ENCODE measurements at regions not wholly inside any gene's neighbourhood (a gene's known extent, or its start where the extent isn't known, plus 50 kb on each side); places are given as distances from the start of the nearest gene placed in this dataset.

DNA sequence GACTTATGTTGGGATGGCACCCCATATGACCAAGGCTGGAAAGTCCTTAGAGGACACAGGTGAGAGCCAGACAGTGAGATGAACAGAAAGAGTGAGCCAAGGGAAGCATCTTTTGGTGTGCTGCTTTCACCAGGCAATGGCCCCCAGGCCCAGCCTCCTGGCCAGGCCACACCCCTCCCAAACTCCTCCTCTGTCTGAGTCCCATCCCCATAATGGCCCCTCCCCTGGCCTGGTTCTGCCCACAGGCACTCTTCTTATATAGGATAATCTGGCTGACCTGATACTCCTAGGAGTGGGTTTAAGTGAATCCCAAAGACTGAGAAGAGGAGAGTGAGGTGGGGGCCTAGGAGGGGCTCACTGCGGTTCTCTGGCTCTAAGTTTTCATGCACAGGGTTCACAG is 252.5 kb downstream of the RPS24 start:
- Histone ChIP-seq H3K4me3 (ENCODE audit: low read depth in 1 of 3, low read length in 3 of 3) (no peak overlapping the region), H3K4me1 (ENCODE audit: control insufficient read depth in 3 of 3, insufficient read depth in 2 of 3, low read depth in 1 of 3, low read length in 2 of 3) (no peaks in the 10 kb centered on the region), H3K9me3 (ENCODE audit: control insufficient read depth in 2 of 2, insufficient read depth in 1 of 2, low read depth in 1 of 2, low read length in 1 of 2) (no peaks in the 10 kb centered on the region), H3K36me3 (ENCODE audit: control insufficient read depth in 3 of 3, insufficient read depth in 2 of 3, low read depth in 1 of 3, low read length in 3 of 3) (no peaks in the 10 kb centered on the region), H3K27ac (ENCODE audit: low read depth in 1 of 3, low read length in 2 of 3) (no peak overlapping the region), H3K27me3 (ENCODE audit: control insufficient read depth in 3 of 3, insufficient read depth in 3 of 3, low read length in 3 of 3) (peaks cover 0 to 3% (median 0%) of the 10 kb centered on the region in 3 donors)
- 48 to 78% (median 59%) methylated on average over 1 of the region's 1 CpG for WGBS, 3 donors
- FAIRE-seq: no peak
- DNase-seq: no peak

DNA sequence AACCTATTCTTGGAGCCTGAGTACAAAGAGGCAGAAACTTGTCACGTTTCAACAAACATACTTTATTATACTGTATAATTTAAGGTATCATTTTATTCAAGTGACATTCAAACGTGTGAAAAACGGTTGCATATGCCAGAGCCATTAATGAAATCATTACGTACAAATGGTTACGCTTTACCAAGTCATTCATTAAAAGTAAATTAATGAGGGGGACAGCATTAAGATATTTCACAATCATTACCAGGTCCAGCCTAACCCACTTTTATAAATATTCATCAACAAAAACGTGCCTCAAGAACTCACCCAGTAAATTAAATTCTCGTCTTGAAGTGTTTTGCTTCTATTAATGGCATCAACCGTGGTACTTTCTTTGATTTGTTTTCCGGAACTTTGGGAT is 253.0 kb downstream of the RPS24 start:
- WGBS, 3 donors: 78 to 85% (median 78%) methylated on average over 9 of the region's 9 CpGs

GRCh38 chr10:78287618-78288017 is 254.0 kb downstream of the RPS24 start:
- FAIRE-seq (no peak), DNase-seq (no peak)
- no peaks in the 10 kb centered on the region for H3K36me3 ChIP-seq (ENCODE audit: control insufficient read depth in 3 of 3, insufficient read depth in 2 of 3, low read depth in 1 of 3, low read length in 3 of 3)
- 68 to 96% (median 75%) methylated on average over 1 of the region's 1 CpG for WGBS, 3 donors
- no peaks in the 10 kb centered on the region for H3K4me1 ChIP-seq (ENCODE audit: control insufficient read depth in 3 of 3, insufficient read depth in 2 of 3, low read depth in 1 of 3, low read length in 2 of 3)
- no peak overlapping the region for H3K4me3 ChIP-seq (ENCODE audit: low read depth in 1 of 3, low read length in 3 of 3)
- no peak overlapping the region for H3K27ac ChIP-seq (ENCODE audit: low read depth in 1 of 3, low read length in 2 of 3)
- H3K27me3 ChIP-seq (ENCODE audit: control insufficient read depth in 3 of 3, insufficient read depth in 3 of 3, low read length in 3 of 3): peaks cover 0 to 3% (median 0%) of the 10 kb centered on the region in 3 donors
- H3K9me3 ChIP-seq (ENCODE audit: control insufficient read depth in 2 of 2, insufficient read depth in 1 of 2, low read depth in 1 of 2, low read length in 1 of 2): no peaks in the 10 kb centered on the region

More for the DNA sequence above, 253.0 kb downstream of the RPS24 start:
- Histone ChIP-seq H3K9me3 (ENCODE audit: control insufficient read depth in 2 of 2, insufficient read depth in 1 of 2, low read depth in 1 of 2, low read length in 1 of 2) (no peaks in the 10 kb centered on the region), H3K4me1 (ENCODE audit: control insufficient read depth in 3 of 3, insufficient read depth in 2 of 3, low read depth in 1 of 3, low read length in 2 of 3) (no peaks in the 10 kb centered on the region), H3K36me3 (ENCODE audit: control insufficient read depth in 3 of 3, insufficient read depth in 2 of 3, low read depth in 1 of 3, low read length in 3 of 3) (no peaks in the 10 kb centered on the region), H3K4me3 (ENCODE audit: low read depth in 1 of 3, low read length in 3 of 3) (no peak overlapping the region), H3K27ac (ENCODE audit: low read depth in 1 of 3, low read length in 2 of 3) (no peak overlapping the region), H3K27me3 (ENCODE audit: control insufficient read depth in 3 of 3, insufficient read depth in 3 of 3, low read length in 3 of 3) (peaks cover 0 to 3% (median 0%) of the 10 kb centered on the region in 3 donors)
- FAIRE-seq: no peak
- DNase-seq: no peak

DNA sequence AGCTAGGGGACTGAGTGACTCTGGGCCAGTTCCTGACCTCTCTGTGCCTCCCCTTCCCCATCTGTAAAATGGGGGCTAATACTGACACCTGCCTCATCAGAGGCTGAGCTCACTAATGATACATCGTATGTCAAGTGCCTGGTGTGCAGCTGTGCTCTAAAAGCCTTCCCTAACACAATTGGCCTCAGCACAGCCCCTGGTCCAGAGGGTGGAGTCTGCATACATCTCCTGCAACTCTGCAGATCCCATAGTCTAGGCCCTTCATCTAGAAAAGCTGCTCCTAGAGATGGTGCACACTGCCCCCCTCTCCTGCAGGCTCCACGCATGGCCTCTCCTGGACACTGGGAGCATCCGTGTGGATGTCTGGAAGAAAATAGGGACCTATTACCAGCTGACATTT is 255.0 kb downstream of the RPS24 start:
- FAIRE-seq: no peak
- H3K4me3 ChIP-seq (ENCODE audit: low read depth in 1 of 3, low read length in 3 of 3): no peak overlapping the region
- WGBS, 3 donors: 68 to 84% (median 81%) methylated on average over 3 of the region's 3 CpGs

DNA sequence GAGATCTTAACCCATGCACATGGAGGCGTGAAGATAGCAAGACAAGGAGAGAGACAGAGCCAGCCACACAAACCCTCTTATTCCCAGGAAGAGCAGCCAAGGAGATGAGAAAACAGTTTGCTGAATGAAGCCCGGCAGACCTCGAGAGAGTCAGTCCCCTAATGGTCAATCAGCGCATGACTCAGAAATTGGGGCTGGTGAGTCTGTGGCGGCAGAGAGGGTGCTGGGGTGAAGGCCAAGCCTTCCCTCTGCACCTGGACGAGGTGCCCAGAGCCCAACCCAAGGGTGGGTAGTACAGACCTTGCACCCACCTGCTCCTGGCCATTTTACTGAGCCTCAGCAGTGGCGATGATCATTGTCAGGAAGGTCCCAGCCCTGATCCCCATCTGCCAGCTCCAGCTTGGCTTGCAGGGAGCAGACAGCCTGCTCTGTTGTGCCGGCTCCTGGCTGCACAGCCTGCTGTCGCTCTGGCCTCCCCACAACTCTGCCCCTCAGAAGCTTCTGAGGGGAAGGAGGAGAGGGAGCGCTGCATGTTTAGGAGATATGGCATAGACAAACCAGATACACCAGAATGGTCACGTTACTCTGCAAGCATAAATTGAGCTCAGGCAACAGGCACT is 256.6 kb downstream of the RPS24 start:
- WGBS, 3 donors: 54 to 71% (median 66%) methylated on average over 11 of the region's 11 CpGs
- no peak for DNase-seq
- Histone ChIP-seq H3K4me1 (ENCODE audit: control insufficient read depth in 3 of 3, insufficient read depth in 2 of 3, low read depth in 1 of 3, low read length in 2 of 3) (no peaks in the 10 kb centered on the region), H3K9me3 (ENCODE audit: control insufficient read depth in 2 of 2, insufficient read depth in 1 of 2, low read depth in 1 of 2, low read length in 1 of 2) (no peaks in the 10 kb centered on the region), H3K27me3 (ENCODE audit: control insufficient read depth in 3 of 3, insufficient read depth in 3 of 3, low read length in 3 of 3) (peaks cover 0 to 8% (median 0%) of the 10 kb centered on the region in 3 donors), H3K36me3 (ENCODE audit: control insufficient read depth in 3 of 3, insufficient read depth in 2 of 3, low read depth in 1 of 3, low read length in 3 of 3) (no peaks in the 10 kb centered on the region), H3K4me3 (ENCODE audit: low read depth in 1 of 3, low read length in 3 of 3) (no peak overlapping the region), H3K27ac (ENCODE audit: low read depth in 1 of 3, low read length in 2 of 3) (no peak overlapping the region)
- FAIRE-seq: no peak

More for the DNA sequence above, 255.0 kb downstream of the RPS24 start:
- no peaks in the 10 kb centered on the region for H3K9me3 ChIP-seq (ENCODE audit: control insufficient read depth in 2 of 2, insufficient read depth in 1 of 2, low read depth in 1 of 2, low read length in 1 of 2)
- H3K27ac ChIP-seq (ENCODE audit: low read depth in 1 of 3, low read length in 2 of 3): no peak overlapping the region
- peaks cover 0 to 6% (median 0%) of the 10 kb centered on the region in 3 donors for H3K27me3 ChIP-seq (ENCODE audit: control insufficient read depth in 3 of 3, insufficient read depth in 3 of 3, low read length in 3 of 3)
- H3K36me3 ChIP-seq (ENCODE audit: control insufficient read depth in 3 of 3, insufficient read depth in 2 of 3, low read depth in 1 of 3, low read length in 3 of 3): no peaks in the 10 kb centered on the region
- DNase-seq: no peak
- no peaks in the 10 kb centered on the region for H3K4me1 ChIP-seq (ENCODE audit: control insufficient read depth in 3 of 3, insufficient read depth in 2 of 3, low read depth in 1 of 3, low read length in 2 of 3)

- Histone ChIP-seq H3K4me3 (ENCODE audit: low read depth in 1 of 3, low read length in 3 of 3) (no peak overlapping the region), H3K36me3 (ENCODE audit: control insufficient read depth in 3 of 3, insufficient read depth in 2 of 3, low read depth in 1 of 3, low read length in 3 of 3) (no peaks in the 10 kb centered on the region), H3K27ac (ENCODE audit: low read depth in 1 of 3, low read length in 2 of 3) (no peak overlapping the region), H3K27me3 (ENCODE audit: control insufficient read depth in 3 of 3, insufficient read depth in 3 of 3, low read length in 3 of 3) (peaks cover 0 to 8% (median 0%) of the 10 kb centered on the region in 3 donors), H3K9me3 (ENCODE audit: control insufficient read depth in 2 of 2, insufficient read depth in 1 of 2, low read depth in 1 of 2, low read length in 1 of 2) (no peaks in the 10 kb centered on the region), H3K4me1 (ENCODE audit: control insufficient read depth in 3 of 3, insufficient read depth in 2 of 3, low read depth in 1 of 3, low read length in 2 of 3) (no peaks in the 10 kb centered on the region)
- 79 to 90% (median 90%) methylated on average over 2 of the region's 2 CpGs for WGBS, 3 donors
- DNase-seq: no peak
- no peak for FAIRE-seq
Measured at GRCh38 chr10:78291722-78292121, 258.1 kb downstream of the RPS24 start.

GRCh38 chr10:78292250-78292981 is 258.8 kb downstream of the RPS24 start:
- DNase-seq (no peak), FAIRE-seq (no peak)
- H3K4me3 ChIP-seq (ENCODE audit: low read depth in 1 of 3, low read length in 3 of 3): no peak overlapping the region
- H3K27me3 ChIP-seq (ENCODE audit: control insufficient read depth in 3 of 3, insufficient read depth in 3 of 3, low read length in 3 of 3): peaks cover 0 to 8% (median 0%) of the 10 kb centered on the region in 3 donors
- 68 to 72% (median 70%) methylated on average over 10 of the region's 10 CpGs for WGBS, 3 donors
- H3K9me3 ChIP-seq (ENCODE audit: control insufficient read depth in 2 of 2, insufficient read depth in 1 of 2, low read depth in 1 of 2, low read length in 1 of 2): peaks cover 0 to 2% of the 10 kb centered on the region in 2 donors
- no peaks in the 10 kb centered on the region for H3K4me1 ChIP-seq (ENCODE audit: control insufficient read depth in 3 of 3, insufficient read depth in 2 of 3, low read depth in 1 of 3, low read length in 2 of 3)
- H3K36me3 ChIP-seq (ENCODE audit: control insufficient read depth in 3 of 3, insufficient read depth in 2 of 3, low read depth in 1 of 3, low read length in 3 of 3): no peaks in the 10 kb centered on the region
- no peak overlapping the region for H3K27ac ChIP-seq (ENCODE audit: low read depth in 1 of 3, low read length in 2 of 3)

DNA sequence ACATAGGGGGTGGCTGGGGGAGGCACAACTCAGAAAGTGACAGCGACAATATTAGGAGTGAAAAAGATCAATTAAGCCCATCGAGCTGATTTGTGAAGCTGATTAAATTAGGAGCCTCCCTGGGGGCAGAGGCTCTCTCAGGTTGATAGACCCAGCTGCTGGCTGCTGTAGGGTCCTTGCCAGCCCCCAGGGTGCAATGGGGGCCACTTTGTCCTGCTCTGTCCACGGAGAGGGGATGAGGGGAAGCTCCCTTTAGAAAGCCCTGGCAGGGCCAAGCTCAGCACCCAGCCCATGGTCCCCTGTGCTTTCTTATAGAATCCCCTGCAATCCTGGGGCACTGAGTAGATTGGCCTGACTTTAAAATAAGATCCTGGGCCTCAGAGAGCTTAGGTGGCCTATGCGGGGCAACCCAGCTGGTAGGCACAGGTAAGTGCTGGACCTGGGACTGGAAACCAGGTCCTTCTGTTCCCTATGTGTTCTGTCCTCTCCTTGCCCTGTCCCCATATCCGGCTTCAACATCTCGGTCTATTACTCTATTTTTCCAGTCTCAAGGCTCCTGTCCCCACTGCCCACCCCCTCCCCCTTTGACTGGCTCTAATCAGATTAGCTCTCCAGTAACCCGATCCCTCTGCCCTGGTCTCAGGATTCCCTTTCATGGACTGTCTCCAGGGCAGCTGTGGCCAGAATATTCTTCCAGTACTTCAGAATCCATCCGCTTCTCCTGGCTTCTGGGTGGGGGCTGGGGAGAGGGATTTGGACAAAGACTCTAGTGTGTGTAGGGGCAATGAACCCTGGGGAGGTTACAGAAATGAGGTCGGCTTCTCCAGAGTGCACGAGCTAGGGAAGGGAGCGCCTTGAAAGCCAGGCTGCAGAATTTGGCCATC is 259.6 kb downstream of the RPS24 start:
- DNase-seq (no peak), FAIRE-seq (no peak)
- Histone ChIP-seq H3K9me3 (ENCODE audit: control insufficient read depth in 2 of 2, insufficient read depth in 1 of 2, low read depth in 1 of 2, low read length in 1 of 2) (peaks cover 0 to 2% of the 10 kb centered on the region in 2 donors), H3K4me1 (ENCODE audit: control insufficient read depth in 3 of 3, insufficient read depth in 2 of 3, low read depth in 1 of 3, low read length in 2 of 3) (no peaks in the 10 kb centered on the region), H3K4me3 (ENCODE audit: low read depth in 1 of 3, low read length in 3 of 3) (no peak overlapping the region), H3K27me3 (ENCODE audit: control insufficient read depth in 3 of 3, insufficient read depth in 3 of 3, low read length in 3 of 3) (peaks cover 0 to 8% (median 0%) of the 10 kb centered on the region in 3 donors), H3K36me3 (ENCODE audit: control insufficient read depth in 3 of 3, insufficient read depth in 2 of 3, low read depth in 1 of 3, low read length in 3 of 3) (no peaks in the 10 kb centered on the region), H3K27ac (ENCODE audit: low read depth in 1 of 3, low read length in 2 of 3) (no peak overlapping the region)
- WGBS, 3 donors: 70 to 76% (median 74%) methylated on average over 11 of the region's 11 CpGs
